D341Med (cell line): ENCODE measurements at regions not wholly inside any gene's neighbourhood (a gene's known extent, or its start where the extent isn't known, plus 50 kb on each side); places are given as distances from the start of the nearest gene placed in this dataset.

Experiments used
- DNase-seq: peaks from one replicate; pipeline ENCODE4 v3.0.0; 2012; ENCODE audit warnings: low spot score

GRCh38 chr2:145257931-145258330, 738.0 kb upstream of the ZEB2 start:
- no peak for DNase-seq

- no peak for DNase-seq
Observed at GRCh38 chr2:145256551-145256950, 736.6 kb upstream of the ZEB2 start.

GRCh38 chr2:145254291-145254690, 734.4 kb upstream of the ZEB2 start:
- DNase-seq, result no peak

- DNase-seq, result no peak
Observed at GRCh38 chr2:145253492-145253891, 733.6 kb upstream of the ZEB2 start.

GRCh38 chr2:145245268-145245870, 725.5 kb upstream of the ZEB2 start:
- DNase-seq, result no peak

GRCh38 chr2:145235312-145235711, 715.4 kb upstream of the ZEB2 start:
- DNase-seq, result no peak

- no peak for DNase-seq
Observed at GRCh38 chr2:145230546-145230945, 710.6 kb upstream of the ZEB2 start.

- no peak for DNase-seq
Observed at GRCh38 chr2:145228506-145228905, 708.6 kb upstream of the ZEB2 start.

GRCh38 chr2:145226901-145227300, 707.0 kb upstream of the ZEB2 start:
- DNase-seq, result no peak

- no peak for DNase-seq
Observed at GRCh38 chr2:145221516-145221915, 701.6 kb upstream of the ZEB2 start.

- no peak for DNase-seq
Observed at GRCh38 chr2:145221032-145221431, 701.1 kb upstream of the ZEB2 start.

- DNase-seq, result no peak
Observed at GRCh38 chr2:145220496-145220895, 700.6 kb upstream of the ZEB2 start.

GRCh38 chr2:145207884-145208283, 688.0 kb upstream of the ZEB2 start:
- DNase-seq, result no peak

GRCh38 chr2:145206496-145207281, 686.8 kb upstream of the ZEB2 start:
- no peak for DNase-seq

- peak; percentile 15 for DNase-seq
Observed at GRCh38 chr2:145203891-145204290, 684.0 kb upstream of the ZEB2 start.

- DNase-seq, result no peak
Observed at GRCh38 chr2:145199827-145200706, 680.1 kb upstream of the ZEB2 start.

- no peak for DNase-seq
Observed at GRCh38 chr2:145199042-145199441, 679.1 kb upstream of the ZEB2 start.

GRCh38 chr2:145198555-145198954, 678.6 kb upstream of the ZEB2 start:
- DNase-seq, result no peak

GRCh38 chr2:145197944-145198343, 678.0 kb upstream of the ZEB2 start:
- no peak for DNase-seq

- no peak for DNase-seq
Observed at GRCh38 chr2:145194673-145195072, 674.8 kb upstream of the ZEB2 start.

- no peak for DNase-seq
Observed at GRCh38 chr2:145190031-145190703, 670.2 kb upstream of the ZEB2 start.

- DNase-seq, result no peak
Observed at GRCh38 chr2:145186303-145186702, 666.4 kb upstream of the ZEB2 start.
